ENCODE measurements at regions not wholly inside any gene's neighbourhood (a gene's known extent, or its start where the extent isn't known, plus 50 kb on each side); places are given as distances from the start of the nearest gene placed in this dataset.

- DNase-seq (ENCODE audit: low read depth in 2 of 2): no peak
Measured at GRCh38 chr7:155202106-155202871, 95.4 kb upstream of the INSIG1 start.

DNA sequence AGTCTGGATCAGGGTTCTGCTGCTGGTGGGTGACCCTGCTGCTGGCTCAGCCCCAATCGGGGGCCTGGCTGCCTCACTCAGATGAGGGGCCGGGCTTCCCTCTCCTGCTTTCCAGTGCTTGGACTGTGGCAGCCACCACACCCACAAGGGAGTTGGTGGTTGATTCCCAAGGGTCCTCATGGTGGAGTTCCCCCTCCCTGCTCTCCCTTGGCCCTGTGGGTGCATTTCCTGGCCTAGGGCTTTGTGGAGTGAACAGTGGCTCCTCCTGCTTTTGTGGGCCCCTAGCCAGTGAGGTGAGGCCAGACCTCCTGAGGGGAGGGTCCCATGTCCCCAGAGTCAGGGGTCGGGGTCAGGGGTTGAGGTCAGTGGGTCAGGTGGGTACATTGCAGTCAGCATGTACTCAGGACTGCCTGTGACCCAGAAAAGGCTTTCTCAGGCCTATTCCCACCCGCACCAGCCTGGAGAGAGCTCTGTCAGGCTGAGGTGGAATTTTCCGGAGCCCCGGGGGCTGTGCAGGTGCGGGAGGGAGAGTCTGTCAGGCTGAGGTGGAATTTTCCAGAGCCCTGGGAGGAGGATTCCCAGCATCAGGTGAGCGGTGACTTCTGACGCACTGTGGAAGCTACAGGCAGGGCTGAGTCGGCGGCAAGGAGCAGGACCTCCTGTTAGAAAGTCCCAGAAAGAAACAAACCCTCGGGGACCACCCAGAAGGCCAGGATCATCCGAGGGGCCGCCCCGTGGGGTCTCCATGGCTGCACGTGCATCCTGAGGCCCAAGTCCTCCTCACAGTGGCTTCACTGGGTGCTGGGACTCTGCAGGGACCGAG is 94.4 kb upstream of the INSIG1 start:
- DNase-seq (ENCODE audit: low read depth in 2 of 2): no peak

DNA sequence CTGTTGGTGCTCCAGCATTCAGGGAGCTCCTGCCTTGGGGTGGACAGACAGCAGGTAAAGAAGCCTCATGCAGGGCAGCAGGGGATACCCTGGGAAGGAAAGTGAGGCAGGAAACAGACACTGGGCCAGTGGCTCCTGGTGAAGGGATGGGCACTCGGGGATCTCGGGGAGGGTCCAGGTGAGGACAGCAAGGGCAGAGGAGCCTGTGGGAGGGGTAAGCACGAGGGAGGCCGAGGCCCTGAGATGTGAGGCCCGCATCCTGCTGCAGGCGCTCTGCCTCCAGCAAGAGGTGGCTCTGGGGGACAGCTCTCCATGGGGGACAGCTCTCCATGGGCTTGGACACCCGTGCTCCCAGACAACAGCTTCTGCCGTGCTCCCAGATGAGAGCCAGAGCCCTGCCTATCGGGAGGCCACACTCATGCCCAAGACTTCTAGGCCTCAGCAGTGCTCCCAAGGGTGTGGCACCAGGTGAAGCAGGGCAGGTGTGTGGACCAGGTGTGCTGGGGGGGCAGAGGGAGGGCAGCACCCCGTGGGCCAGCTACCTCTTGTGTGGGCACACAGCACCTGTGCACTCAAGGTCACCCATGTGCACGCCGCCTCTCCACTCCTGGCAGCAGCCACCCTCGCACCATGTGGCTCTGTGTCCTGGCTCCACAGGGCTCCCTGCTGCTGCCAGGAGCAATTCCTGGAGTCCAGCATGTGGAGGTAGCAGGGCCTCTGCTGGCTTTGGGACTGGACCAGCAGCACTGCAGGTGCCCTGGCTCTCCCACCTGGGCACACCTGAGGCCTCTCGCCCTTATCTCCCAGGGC is 93.6 kb upstream of the INSIG1 start:
- DNase-seq (ENCODE audit: low read depth in 2 of 2): no peak

GRCh38 chr7:155204744-155205367 is 92.8 kb upstream of the INSIG1 start:
- no peak for DNase-seq (ENCODE audit: low read depth in 2 of 2)

DNA sequence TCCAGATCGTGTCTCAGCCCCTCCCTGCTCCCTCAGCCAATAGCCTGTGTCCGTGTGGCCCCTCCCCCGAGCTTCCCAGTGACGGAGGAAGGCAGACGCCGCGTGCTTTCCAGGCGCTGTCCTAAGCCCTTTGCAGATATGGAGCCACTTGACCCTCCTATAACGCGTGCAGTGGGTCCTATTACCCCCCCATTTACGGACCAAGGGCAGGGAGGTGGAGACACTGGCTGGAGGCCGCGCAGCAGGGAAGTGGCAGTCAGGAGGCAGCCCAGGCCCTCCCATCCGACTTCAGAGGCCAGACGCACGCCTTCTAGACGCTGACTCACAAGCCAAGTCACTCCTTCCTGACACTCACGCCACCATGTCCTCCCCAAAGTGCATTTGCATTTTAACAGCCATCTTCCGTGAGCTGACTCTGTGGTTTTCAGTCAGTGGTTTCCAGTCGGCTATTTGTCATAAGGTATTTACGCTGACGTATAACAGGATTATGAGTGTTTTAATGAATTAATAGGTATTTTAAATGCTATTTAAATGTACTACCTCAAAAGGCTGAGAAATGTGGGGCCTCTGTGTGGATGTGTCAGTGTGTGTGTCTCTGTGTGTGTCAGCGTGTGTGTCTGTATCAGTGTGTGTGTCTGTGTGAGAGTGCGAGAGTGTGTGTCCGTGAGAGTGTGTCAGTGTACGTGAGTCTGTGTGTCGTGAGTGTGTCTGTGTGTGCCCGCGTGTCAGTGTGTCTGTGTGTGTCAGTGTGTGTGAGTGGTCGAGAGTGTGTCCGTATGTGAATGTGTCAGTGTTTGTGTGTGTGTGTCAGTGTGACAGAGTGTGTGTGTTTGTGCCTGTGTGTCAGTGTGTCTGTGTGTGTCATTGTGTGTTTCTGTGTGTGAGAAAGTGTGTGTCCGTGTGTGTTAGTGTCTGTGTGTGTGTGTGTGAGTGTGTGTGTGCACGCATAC is 92.0 kb upstream of the INSIG1 start:
- peak; percentile 78 to 80 for DNase-seq (ENCODE audit: low read depth in 2 of 2)

DNA sequence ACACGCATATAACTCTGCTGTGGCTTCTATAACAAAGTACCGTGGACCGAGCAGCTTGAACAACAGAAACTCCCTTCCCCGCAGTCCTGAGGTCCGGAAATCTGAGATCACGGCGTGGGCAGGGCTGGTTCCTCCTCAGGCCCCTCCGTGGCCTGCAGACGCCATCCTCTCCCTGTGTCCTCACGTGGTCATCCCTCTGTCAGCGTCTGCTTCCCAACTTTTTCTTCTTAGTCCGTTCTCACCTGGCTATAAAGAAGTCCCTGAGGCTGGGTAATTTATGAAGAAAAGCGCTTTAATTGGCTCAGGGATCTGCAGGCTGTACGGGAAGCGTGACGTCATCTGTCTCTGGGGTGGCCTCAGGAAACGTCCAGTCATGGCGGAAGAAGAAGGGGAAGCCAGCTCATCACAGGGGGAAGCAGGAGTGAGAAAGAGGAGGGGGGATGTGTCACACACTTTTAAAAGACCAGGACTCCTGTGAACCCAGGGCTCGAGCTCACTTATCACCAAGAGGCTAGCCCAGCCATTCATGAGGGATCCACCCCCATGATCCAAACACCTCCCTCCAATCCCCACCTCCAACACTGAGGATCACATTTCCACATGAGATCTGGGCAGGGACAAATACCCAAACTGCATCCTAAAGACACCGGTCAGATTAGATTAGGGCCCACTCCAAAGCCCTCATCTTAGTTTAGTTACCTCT is 91.2 kb upstream of the INSIG1 start:
- peak; percentile 41 to 55 for DNase-seq (ENCODE audit: low read depth in 2 of 2)

DNA sequence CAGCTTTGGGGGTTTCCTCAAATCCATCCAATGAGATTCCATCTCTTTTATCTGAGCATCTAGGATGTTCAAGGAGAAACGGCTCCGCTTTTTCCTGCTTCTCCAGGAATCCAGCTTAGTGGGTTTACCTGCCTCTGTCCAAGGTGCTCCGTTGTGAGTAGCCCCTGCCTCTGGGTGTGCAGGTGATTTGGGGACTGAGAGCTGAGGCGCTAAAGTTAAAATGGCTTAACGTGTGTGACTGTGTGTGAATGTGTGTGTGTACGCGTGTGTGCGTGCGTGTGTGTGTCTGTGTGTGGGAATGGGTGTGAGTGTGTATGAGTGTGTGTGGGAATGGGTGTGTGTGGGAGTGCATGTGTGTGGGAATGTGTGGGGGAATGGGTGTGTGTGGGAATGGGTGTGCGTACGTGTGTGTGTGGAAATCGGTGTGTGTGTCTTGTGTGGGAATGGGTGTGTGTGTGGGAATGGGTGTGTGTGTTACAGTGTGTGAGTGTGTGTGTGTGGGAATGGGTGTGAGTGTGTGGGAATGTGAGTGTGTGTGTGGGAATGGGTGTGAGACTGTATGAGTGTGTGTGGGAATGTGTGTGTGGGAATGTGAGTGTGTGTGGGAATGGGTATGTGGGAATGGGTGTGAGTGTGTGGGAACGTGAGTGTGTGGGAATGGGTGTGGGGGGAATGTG is 90.2 kb upstream of the INSIG1 start:
- no peak for DNase-seq (ENCODE audit: low read depth in 2 of 2)

GRCh38 chr7:155208681-155209477 is 88.8 kb upstream of the INSIG1 start:
- no peak for DNase-seq (ENCODE audit: low read depth in 2 of 2)

DNA sequence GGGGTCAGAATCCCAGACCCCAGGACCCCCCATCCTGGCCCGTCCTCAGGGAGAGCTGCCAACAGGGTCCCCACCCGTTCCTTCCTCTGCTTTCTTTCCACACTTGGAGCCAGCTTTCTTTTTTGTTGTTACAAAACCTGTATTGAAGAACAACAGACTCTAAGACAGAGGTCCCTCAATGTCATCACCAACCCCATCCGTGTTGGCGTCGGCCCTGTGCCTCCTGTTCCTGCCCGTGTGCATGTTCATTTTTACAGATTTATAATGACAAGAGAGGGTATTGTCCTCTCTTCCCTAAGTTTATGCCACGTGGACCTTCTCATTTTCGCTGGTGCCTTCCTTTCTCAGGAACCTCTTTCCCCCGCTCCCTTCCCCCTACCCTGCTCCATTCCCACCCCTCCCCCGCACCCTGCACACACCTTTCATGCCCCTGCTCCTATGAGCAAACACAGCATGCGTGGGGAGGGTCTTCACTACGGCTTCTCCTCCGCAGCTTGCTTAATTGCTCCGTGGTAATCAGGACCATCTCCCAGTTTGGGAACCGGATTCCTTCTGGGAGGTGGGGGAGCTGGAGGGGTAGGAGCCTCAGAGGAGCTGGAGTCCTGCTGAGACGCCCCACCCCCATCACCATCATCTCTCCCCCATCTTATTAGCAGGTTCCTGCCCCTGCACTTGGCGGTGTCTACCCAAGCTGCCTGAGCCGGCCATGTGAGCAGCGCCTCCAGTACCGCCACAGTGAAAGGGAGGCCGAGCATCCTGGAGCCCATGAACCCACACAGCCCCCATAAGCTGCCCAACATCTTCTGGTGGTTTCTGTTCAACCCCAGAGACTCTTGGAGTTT is 88.0 kb upstream of the INSIG1 start:
- DNase-seq (ENCODE audit: low read depth in 2 of 2): no peak

DNA sequence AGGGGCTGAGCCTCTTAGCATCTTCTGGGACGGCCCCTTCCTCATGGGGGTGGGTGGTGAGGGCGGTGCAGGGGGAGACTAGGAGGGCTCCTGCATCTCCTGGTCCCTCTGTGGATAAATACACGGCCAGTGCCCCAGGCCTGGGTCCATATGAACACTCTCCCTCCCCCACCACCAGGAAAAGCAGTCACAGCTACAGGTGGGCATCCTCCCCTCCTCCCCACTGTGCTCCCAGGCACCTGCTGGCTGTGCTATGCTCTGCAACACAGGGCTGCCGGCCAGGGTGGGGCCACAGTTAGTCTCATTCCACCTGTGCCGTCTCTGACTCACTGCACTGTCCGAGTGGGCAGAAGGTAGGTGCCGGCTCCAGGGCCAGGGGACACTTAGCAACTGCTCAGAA is 87.3 kb upstream of the INSIG1 start:
- no peak for DNase-seq (ENCODE audit: low read depth in 2 of 2)

- no peak for DNase-seq (ENCODE audit: low read depth in 2 of 2)
Measured at GRCh38 chr7:155211173-155211572, 86.5 kb upstream of the INSIG1 start.

- no peak for DNase-seq (ENCODE audit: low read depth in 2 of 2)
Measured at GRCh38 chr7:155211761-155212160, 85.9 kb upstream of the INSIG1 start.

- DNase-seq (ENCODE audit: low read depth in 2 of 2): no peak
Measured at GRCh38 chr7:155212301-155213015, 85.2 kb upstream of the INSIG1 start.

DNA sequence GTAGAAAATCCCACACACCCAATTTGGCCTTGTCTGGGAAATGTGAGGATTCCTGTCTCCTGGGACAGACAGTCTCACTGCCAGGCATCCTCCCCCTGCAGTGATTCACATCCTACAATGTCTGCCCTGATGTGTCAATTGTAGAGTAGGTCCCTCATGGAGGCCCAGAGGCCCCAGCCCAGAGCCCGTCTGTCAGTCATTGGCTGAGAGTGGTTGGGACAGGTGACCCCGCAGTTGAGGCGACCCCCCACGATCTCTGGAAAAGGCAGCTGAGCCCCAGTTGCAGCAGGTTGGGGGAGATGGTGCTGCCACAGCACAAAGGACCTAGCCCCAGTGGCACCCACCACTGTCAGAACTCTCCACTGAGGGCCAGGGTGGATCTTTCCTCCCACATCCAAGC is 84.3 kb upstream of the INSIG1 start:
- DNase-seq (ENCODE audit: low read depth in 2 of 2): no peak

GRCh38 chr7:155213955-155214740 is 83.5 kb upstream of the INSIG1 start:
- DNase-seq (ENCODE audit: low read depth in 2 of 2): no peak
